HG02571 (cell line): ENCODE measurements at regions not wholly inside any gene's neighbourhood (a gene's known extent, or its start where the extent isn't known, plus 50 kb on each side); places are given as distances from the start of the nearest gene placed in this dataset.
"Not testable (repeated sequence)": the region's sequence is repeated elsewhere in the genome, so short reads cannot be mapped to it uniquely, and the experiment has no call there.

Experiments used
- ATAC-seq: cut with Tn5 transposase; IDR thresholded peaks from one replicate; pipeline ENCODE4 v1.9.1; 2021; ENCODE audit warnings: mild to moderate bottlenecking, moderate library complexity; ENCODE audit not compliant: unreplicated experiment

DNA sequence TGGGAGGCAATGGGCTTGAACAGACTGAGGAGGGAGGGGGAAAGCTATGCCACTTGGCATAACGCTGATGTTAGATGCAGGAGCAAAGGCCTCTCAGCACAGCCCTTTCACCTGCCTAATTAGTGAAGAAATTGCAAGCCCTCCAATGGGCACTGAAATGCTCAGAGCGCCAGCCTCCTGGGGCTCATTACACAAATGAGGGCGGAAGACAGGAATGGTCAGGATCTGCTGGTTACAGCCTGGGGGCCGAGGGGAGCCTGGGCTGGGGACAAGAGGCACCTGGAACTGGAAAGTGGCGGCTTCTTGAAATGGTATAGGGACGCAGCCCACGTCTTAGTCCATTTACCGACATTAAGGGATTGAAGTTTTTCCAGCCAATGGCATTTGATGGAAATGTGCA, 50.2 kb upstream of the PLET1 start:
- ATAC-seq = no peak

DNA sequence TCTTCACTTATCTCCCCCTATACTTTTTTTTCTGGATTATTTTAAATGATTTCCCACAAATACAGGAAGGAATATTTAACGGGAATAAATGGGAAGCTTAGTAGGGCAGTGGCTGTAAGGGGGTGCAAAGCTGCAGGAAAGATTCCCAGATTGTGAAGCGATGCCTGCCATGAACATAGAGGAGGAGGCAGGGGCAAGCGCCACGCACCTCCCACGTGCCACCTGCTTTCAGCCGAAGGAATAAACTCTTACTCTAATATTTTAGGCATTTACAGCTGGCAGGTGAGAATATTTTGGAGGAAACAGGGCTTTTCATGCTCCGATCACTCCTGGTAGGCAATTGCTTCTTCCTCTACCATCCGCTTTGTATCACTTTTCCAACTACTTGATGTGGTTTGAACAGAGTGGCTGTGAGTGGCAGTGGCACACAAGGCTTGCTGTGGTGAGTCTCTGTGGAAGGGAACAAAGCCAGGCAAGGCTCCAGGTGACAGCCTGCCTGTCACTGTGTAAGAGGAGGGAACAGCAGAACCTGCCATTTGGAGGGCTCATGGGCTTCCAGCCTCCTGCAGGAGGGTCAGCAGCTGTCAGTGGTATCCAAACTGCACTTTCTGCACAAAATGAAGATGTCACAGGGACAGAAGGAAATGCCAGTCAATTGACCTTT, 54.5 kb upstream of the PLET1 start:
- ATAC-seq = no peak

DNA sequence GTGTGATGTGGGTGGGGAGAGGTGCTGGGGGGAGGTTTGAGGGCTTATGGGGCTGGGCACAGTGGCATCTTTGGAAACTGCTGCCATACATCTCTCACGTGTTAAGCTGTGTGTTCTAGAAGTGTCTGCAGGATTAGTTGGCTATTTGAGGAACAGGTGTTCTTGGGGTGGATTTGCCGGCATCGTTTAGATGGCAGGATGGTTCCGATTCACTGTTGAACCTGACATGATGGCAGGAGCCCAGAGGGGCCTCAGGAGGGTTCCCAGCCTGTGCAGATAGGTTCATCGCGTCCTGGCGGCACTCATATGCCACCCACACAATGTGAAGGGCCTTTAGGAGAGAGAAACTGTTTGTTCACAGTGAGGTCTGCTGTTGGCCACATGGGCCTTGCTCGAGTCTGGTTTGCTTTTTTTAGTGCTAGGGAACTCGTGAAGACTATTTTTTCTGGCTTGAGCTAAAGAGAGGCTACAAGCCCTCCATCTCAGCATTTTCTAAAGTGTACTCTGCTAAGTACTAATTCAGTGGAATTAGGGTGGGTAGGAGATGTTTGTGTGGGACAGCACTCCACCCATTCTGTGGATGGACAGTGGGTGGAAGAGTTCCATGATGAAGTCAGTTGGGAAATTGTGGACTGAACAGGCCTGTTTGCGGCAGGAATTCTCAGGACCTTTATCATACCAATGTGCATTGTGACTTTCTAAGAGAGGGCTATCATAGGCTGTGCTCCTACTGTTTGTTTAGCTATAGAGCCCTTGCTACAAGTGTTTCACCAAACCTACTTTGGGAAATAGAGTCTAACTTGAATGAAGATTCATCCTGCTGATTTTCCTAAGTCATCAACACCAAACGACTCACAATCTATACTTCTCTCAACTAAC, 55.4 kb upstream of the PLET1 start:
- ATAC-seq = no peak

DNA sequence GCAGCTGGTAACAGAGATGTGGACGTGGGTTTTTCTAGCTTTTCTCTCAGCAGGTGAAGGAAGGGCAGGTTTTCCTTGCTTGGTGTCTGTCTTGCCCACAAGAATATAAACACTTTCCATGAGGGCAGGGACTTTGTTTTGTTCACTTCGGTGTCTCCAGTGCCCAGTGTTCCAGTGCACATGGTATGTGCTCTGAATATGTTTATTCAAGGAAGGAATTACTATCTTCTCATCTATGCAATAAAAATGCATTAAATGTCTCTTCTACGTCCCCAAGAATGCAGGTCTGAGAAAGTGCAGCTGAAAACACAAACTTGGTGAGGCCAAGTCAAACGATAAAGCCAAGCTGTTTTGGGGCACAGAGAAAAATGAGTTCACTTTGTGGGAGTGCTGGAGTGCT, 56.3 kb upstream of the PLET1 start:
- no peak for ATAC-seq

DNA sequence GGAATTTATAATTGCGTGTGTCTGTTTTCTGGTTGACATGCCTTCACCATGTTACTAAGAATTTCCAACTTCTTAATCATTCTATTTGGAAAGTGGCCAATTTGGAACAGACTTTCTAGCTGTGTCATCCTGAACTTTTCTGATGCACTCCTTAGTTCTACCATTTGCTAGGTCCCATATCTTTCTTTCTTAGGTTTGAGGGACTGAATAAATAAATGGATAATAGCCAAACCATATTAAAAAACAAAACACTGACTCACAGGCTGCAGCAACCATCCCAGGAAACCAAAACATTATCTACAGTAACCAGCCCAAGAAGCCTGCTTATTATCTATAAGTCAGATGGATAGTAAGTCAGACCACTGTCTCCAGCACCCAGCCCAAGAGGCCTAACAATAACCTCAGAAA, 57.5 kb upstream of the PLET1 start:
- no peak for ATAC-seq

DNA sequence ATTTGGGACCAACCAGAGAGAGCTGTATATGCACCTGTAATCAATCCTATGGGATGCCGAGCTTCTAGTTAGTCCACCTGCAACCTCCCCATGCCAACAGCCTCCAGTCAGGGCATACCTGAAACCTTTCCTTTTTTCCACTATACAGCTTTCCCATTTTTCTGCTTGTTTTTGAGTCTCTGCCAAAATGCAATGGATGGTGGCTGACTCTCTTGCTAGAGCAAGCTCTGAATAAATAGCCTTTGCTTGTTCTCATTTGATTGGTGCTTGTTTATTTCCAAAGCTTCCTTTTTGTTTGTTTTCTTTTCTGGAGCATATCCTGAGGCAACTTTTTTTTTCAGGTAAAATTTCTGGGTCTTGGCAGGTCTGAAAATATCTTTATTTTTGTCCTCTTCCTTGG, 58.0 kb upstream of the PLET1 start:
- no peak for ATAC-seq

DNA sequence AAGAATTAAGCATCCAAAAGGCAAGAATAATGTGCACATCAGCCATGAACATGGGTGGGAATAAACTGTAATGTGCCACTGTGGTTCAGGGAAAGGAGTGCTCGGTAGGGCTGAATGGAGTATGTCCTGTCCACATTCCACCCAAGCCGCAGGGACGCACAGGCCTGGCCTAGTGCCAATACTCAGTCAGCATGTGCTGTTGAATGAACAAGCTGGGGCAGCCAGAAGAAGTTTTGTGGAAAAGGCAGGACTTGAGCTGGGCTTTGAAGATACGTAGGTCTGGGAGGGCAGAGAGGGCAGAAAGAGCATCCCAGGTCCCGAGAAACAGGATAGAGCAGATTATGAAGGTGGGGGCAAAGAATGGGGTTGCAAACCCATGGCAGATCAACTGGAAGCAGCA, 60.0 kb upstream of the PLET1 start:
- no peak for ATAC-seq

DNA sequence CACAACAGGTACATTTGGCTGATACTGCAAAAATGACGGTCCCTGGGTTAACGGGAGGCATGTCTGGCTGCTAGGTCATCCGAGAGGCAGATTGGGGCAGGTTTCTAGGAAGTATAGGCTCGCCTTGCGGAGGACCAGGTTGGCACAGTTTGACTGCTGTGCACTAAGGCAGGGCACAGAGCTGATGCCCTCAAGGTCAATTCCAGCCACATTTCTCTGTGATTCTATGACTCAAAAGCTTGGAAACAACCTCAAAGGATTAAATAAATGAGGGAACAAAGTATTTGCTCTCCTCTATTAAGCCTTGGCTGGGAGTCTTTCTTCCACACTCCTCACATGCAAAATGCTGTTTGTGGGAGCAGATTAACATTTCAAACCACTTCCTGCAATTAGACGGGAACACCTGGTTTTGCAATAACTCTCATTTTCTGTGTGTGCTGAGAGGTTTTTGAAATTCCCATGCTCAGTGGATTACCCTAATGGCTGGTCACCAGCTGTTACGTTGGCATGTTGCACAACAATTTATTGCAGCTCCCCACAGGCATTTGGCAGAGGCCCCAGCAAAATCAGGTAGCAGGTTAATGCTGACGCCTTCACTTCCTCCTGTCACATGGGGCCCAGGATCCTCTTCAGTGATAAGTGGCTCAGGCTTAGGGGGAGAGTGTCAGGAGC, 61.0 kb upstream of the PLET1 start:
- no peak for ATAC-seq

DNA sequence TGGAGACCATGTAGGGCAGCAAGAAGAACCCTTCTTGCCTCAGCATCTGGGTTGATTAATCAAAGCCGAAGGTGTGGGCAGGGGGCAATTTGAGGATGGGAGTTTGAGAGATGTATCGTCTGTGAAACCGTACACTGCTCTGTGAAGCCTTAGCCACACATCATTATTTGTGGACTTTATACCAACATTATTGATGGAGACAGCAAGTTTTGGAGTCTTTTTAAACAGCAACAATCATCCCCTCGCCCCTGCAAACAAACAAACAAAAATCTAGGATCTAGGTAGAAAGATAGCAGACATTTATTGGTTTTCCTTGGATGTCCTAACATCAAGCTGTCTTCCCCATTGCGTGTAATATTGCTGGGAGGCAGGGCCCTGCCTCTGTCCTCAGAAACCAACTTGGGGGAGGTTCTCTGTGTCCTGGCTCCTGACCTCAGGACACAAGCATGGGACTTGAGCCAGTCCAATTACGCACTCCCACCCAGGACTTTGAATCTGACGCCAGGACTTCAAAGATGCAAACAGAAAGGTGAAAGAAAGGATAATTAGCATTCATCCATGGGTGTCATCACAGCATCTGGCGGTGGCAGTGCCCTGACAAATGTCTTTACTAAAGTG, 61.6 kb upstream of the PLET1 start:
- ATAC-seq = no peak

DNA sequence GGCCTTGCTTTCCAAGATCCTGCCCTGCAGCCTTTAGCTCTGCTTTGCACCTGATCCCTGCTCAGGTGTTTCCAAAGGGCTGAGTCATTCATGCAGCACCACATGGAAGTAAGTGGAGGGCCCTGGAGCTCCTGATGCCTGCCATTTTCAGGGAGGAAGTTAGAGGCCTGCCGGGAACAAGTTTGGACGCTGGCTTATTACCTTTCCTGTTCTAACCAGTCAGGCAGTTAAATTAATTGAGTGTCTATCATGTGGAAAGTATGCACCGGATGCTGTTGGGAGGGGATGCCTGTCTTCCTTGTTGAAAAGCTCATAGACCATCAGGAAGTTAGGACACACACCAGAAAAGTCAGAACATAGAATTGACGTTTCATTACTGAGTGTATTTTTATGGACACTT, 73.7 kb upstream of the PLET1 start:
- no peak for ATAC-seq

DNA sequence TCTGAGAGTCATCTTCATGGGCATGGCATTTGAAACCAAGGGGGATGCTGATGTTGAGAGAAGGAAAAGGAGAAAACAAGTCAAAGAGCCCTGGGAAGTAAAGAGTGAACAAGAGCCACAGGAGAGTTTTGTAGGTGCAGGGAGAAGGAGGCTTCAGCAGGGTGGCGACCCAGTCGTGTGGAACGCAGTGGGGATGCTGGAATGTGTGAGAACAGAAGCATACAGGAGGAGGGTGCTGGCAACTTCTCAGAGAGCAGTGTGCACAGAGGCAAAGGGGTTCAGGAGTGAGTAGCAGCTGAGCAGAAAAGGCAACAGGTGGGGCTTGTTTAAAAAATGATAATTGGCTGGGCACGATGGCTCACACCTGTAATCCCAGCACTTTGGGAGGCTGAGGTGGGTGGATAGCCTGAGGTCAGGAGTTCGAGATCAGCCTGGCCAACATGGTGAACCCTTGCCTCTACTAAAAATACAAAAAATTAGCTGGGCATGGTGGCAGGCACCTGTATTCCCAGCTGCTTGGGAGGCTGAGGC, 75.8 kb upstream of the PLET1 start:
- ATAC-seq = no peak

DNA sequence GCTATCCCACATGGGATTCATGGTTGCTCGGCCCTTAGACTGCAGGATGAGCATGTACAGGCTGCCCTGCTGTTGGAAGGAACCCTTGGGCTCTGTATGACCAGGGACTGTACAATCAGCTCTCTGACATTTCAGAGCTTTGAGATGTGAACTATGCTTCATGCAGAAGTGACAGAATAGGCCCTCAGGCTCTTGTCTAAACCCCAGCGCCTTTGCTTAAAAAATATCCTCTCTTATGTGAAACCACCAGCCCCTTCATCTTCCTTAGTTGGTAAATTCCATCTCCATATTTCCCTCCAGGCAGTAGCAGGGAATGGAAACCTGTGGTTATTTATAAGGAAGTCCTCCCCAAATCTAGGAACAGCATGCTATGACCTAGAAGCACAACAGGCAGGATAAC, 78.9 kb upstream of the PLET1 start:
- no peak for ATAC-seq

DNA sequence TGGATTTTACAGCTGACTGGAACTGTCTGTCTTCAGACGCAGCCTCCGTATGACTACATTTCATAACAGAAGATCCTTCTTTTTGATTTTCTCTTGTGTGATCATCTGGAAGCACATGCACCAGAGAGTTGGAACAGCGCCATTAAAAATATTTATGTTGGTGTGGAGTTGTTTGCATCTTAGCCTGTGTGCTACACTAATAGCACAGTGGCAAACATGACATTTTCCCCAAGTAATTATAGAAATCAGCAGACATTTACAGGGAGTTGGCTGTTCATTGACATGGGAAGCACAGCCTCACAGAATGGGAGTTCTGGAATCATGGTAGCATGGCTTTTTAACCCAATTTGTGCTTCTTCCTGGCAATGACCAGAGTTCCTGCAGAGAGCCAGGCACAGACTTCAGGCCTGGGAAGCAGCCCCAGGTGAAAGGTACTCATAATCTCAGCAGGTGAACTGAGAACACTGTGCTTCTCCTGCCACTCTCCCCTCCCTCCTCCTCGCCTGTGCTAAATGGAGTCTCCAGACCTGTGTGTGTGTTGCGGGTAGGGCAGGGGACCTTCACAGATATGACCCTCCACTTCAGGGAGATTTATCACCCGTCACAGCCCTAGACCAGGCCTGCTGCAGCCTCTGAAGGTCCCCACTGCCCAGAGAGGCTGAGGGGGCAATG, 82.8 kb upstream of the PLET1 start:
- ATAC-seq = no peak

DNA sequence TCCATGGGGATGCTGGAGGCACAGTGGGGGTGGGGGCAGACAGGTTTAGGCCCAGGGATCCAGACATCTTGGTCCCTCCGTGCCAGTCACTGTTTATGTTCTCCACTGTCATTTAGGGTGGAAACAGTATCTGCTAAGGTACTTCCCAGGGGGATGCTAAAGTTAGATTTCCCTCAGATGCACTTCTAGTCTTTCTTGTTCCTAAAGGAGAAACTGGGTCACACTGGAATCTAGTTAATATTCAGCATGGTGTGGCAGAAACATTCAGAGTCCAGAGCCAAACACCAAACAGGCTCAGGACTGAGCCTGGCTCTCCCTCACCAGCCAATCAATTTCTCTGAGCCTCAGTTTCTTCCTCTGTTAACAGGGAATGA, 83.4 kb upstream of the PLET1 start:
- no peak for ATAC-seq

DNA sequence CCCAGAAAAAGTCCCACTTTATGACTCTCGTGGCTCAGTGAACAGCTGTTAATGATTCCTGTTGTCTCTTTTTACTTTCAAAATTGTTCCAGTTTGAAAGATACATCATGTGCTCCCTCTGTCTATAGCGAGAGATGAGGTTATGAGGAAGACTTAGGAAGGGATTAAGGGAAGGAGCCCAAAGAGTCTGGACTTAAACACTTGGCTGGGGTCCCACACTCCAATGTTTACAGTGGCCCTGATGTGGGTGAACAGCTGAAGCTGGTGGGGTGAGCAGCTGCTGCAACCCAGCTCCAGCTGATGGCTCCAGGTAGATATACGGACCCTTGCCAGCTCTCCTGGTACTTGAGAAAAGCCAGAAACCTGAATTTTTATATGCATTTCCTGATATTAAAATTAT, 84.5 kb upstream of the PLET1 start:
- no peak for ATAC-seq

DNA sequence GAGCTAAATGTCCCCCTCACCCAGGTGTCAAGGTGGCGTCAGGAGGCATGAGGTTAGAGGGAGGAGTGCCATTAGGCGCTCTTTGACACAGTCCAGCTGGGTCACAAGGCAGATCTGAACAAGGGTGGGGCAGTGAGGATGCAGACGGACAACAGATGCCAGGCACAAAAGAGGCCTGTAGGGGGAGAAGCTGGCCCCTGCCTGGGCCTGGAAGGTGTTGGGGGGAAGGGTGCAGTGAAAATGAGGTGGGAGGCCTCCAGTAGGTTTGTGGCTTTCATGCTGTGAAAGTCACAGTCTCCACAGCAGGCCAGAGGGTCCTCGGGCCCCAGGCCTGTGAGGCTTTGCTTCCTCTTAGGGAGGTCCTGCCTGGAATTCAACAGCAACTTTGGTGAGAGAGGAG, 85.0 kb upstream of the PLET1 start:
- ATAC-seq = no peak

DNA sequence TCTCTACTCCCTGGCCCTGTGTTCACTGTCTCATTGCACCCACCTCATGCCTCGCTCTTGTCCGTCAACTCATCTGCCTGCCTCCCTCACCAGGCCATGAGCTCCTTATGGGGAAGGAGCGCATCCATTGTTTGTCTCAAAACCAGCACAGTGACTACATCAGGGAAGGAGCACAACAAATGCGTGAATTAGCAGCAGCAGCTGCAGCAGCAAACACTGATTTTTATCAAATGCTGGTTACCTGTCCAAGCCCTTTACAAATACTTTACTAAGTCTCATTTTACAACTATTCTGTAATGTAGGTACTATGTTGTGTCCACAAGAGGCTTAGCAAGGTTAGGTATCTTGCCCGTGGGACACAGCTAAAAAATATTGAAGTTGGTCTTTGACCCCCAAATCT, 85.9 kb upstream of the PLET1 start:
- ATAC-seq = no peak

DNA sequence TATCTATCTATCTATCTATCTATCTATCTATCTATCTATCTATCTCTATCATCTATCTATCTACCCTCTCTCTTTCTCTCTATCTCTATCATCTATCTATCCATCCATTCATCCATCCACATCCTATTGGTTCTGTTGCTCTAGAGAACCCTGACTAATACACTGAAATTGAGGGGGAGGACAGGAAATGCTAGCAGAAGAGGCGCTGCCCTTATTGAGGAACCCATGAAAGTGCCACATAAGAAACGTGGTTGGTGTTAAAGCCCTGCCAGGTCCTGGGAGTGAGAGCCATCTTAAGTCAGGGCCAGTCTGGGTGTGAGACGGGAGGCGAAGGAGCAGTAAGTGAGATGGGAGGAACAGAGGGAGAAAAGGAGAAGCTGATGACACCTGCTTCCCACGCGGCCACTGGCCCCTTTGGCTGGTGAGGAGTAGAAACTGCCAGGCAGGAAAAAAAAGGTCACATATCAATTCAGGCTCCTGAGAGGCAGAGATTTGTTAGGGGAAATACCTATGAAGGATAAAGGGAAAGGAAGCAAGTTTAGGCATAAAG, 87.9 kb upstream of the PLET1 start:
- ATAC-seq = no peak

DNA sequence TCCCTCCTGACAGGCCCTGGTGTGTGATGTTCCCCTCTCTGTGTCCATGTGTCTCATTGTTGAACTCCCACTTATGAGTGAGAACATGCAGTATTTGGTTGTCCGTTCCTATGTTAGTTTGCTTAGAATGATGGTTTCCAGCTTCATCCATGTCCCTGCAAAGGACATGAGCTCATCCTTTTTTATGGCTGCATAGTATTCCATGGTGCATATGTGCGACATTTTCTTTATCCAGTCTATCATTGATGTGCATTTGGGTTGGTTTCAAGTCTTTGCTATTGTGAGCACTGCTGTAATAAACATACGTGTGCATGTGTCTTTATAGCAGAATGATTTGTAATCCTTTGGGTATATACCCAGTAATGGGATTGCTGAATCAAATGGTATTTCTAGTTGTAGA, 90.8 kb upstream of the PLET1 start:
- ATAC-seq = not testable (repeated sequence)

DNA sequence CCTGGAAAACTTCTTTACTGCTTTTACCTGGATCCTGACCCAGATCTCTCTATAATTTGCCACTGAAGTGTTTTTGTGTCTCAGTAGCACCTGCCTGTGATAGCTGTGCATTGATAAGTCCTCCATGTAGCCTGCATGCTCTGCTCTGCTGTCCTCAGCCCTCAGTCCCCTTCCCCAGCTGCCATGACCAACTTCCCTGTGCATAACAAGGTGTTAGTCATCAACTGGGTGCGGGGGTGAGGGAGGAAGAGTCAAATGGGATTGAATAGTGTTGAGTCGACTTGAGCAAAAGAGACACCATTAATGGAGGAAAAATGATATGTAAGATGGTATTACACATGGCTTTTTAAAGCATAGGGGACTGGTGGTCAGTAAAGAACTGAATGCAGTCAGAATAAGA, 92.2 kb upstream of the PLET1 start:
- ATAC-seq = no peak

DNA sequence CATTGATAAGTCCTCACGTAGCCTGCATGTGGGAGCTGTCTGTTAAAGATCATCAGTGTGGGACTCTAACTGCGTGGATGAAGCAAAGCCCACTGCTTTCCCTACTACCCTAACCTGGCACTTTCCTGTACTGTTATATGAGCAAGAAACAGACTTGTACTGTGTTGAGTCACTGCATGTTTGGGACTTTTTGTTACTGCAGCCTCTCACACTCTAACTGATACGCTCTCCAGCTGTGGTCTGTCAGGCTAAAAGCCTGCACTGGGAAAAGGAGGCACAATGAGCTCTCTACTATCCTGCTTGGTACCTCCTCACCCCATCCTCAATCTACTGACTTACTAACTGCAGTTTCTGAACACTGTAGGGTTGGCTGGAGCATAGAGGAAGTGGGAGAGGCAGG, 93.7 kb upstream of the PLET1 start:
- no peak for ATAC-seq
